ENCODE measurements at regions not wholly inside any gene's neighbourhood (a gene's known extent, or its start where the extent isn't known, plus 50 kb on each side); places are given as distances from the start of the nearest gene placed in this dataset.

DNA sequence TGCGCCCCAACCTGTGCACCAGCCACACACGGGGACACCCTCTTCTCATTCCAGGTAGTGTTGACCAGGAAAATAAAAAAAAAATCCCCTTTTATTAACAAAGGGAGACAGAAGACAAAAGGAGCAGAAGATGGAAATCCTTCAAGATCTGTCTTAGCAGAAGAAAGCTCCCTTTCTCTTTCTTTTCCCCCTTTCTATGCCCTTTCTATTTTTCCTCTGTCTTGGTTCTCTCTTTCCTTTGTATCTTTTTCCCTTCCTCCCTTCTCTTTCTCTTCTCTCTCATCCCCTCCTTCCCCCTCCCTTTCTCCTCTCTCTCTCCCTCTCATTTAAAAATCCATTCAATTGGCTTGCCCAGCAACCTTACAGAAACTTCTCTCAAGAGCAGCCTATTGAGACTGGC is 254.1 kb upstream of the ZFHX3 start:
- Histone ChIP-seq H3K27ac (ENCODE audit: control insufficient read depth, insufficient read depth) (no peak overlapping the region), H3K4me2 (ENCODE audit: control insufficient read depth, insufficient read depth) (no peak overlapping the region), H3K4me3 (no peak overlapping the region), H4K20me1 (ENCODE audit: control insufficient read depth, insufficient read depth) (no peaks in the 10 kb centered on the region), H3K27me3 (replicated peaks in 1 of 2; ENCODE audit: control insufficient read depth in 2 of 2, insufficient read depth in 2 of 2, low read length in 1 of 2) (no peaks in the 10 kb centered on the region), H3K79me2 (ENCODE audit: control insufficient read depth, insufficient read depth, low read length) (no peaks in the 10 kb centered on the region), H3K9ac (ENCODE audit: control insufficient read depth, insufficient read depth, low read length) (no peak overlapping the region), H3K4me1 (ENCODE audit: control insufficient read depth, insufficient read depth, low read length) (peaks cover 4% of the 10 kb centered on the region; the same call in 1 of the 2 replicates), H3K36me3 (ENCODE audit: control insufficient read depth in 2 of 2, insufficient read depth in 2 of 2, low read length in 1 of 2) (no peaks in the 10 kb centered on the region), H3K9me3 (replicated peaks; ENCODE audit: control insufficient read depth, insufficient read depth, low read length) (no peaks in the 10 kb centered on the region), H2AFZ (ENCODE audit: control insufficient read depth, low read depth, low read length) (no peak overlapping the region)
- ATAC-seq (no peak), DNase-seq (ENCODE audit: low read depth, low spot score) (no peak), FAIRE-seq (no peak)
- intact Hi-C loops (cut with micrococcal nuclease; ENCODE audit: unreplicated experiment) (no loop called here), in situ Hi-C loops (cut with MboI) (no loop called here)
- no TSS peak for BruUV-seq (replicated peaks)
- ChIA-PET SMC1A (ENCODE audit: uncharacterized antibody, unreplicated experiment) (no interaction called here), POLR2A (no interaction called here), RAD21 (ENCODE audit: unreplicated experiment) (no interaction called here), CTCF (no interaction called here)
- 79% methylated on average over 2 of the region's 2 CpGs for WGBS (ENCODE audit: insufficient coverage, insufficient replicate concordance, low lambda C conversion rate, missing lambda C conversion rate)
- TF ChIP-seq RB1 (IDR thresholded peaks at IDR 0.05; ENCODE audit: borderline replicate concordance), result no peak
- TF ChIP-seq ATF7 (IDR thresholded peaks at IDR 0.05; ENCODE audit: low read depth), result no peak
- no peak for TF ChIP-seq BRCA1 (IDR thresholded peaks at IDR 0.05; ENCODE audit: low read depth, low read length)
- no peak for TF ChIP-seq DPF2 (IDR thresholded peaks at IDR 0.05)
- TF ChIP-seq, protein P1, sequence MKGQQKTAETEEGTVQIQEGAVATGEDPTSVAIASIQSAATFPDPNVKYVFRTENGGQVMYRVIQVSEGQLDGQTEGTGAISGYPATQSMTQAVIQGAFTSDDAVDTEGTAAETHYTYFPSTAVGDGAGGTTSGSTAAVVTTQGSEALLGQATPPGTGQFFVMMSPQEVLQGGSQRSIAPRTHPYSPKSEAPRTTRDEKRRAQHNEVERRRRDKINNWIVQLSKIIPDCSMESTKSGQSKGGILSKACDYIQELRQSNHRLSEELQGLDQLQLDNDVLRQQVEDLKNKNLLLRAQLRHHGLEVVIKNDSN (IDR thresholded peaks at IDR 0.05; ENCODE audit: borderline replicate concordance, extremely low read length, insufficient read depth, low read depth, low read length), result no peak
- TF ChIP-seq TCF7 (IDR thresholded peaks at IDR 0.05; ENCODE audit: borderline replicate concordance), result no peak
- TF ChIP-seq CHD4 (IDR thresholded peaks at IDR 0.05), result no peak
- no peak for TF ChIP-seq SMAD1 (IDR thresholded peaks at IDR 0.05; ENCODE audit: low read depth, partially characterized antibody)
- TF ChIP-seq CBX5 (IDR thresholded peaks at IDR 0.05; ENCODE audit: low read depth), result no peak
- TF ChIP-seq, protein P2, sequence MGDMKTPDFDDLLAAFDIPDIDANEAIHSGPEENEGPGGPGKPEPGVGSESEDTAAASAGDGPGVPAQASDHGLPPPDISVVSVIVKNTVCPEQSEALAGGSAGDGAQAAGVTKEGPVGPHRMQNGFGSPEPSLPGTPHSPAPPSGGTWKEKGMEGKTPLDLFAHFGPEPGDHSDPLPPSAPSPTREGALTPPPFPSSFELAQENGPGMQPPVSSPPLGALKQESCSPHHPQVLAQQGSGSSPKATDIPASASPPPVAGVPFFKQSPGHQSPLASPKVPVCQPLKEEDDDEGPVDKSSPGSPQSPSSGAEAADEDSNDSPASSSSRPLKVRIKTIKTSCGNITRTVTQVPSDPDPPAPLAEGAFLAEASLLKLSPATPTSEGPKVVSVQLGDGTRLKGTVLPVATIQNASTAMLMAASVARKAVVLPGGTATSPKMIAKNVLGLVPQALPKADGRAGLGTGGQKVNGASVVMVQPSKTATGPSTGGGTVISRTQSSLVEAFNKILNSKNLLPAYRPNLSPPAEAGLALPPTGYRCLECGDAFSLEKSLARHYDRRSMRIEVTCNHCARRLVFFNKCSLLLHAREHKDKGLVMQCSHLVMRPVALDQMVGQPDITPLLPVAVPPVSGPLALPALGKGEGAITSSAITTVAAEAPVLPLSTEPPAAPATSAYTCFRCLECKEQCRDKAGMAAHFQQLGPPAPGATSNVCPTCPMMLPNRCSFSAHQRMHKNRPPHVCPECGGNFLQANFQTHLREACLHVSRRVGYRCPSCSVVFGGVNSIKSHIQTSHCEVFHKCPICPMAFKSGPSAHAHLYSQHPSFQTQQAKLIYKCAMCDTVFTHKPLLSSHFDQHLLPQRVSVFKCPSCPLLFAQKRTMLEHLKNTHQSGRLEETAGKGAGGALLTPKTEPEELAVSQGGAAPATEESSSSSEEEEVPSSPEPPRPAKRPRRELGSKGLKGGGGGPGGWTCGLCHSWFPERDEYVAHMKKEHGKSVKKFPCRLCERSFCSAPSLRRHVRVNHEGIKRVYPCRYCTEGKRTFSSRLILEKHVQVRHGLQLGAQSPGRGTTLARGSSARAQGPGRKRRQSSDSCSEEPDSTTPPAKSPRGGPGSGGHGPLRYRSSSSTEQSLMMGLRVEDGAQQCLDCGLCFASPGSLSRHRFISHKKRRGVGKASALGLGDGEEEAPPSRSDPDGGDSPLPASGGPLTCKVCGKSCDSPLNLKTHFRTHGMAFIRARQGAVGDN (IDR thresholded peaks at IDR 0.05), result no peak
- TF ChIP-seq SPI1 (IDR thresholded peaks at IDR 0.05; ENCODE audit: borderline replicate concordance, insufficient read depth, low read depth, low read length), result no peak
- TF ChIP-seq, protein P3, sequence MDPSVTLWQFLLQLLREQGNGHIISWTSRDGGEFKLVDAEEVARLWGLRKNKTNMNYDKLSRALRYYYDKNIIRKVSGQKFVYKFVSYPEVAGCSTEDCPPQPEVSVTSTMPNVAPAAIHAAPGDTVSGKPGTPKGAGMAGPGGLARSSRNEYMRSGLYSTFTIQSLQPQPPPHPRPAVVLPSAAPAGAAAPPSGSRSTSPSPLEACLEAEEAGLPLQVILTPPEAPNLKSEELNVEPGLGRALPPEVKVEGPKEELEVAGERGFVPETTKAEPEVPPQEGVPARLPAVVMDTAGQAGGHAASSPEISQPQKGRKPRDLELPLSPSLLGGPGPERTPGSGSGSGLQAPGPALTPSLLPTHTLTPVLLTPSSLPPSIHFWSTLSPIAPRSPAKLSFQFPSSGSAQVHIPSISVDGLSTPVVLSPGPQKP (IDR thresholded peaks at IDR 0.05; ENCODE audit: low read depth, low read length), result no peak
